Ishikawa (cell line): ENCODE measurements at regions not wholly inside any gene's neighbourhood (a gene's known extent, or its start where the extent isn't known, plus 50 kb on each side); places are given as distances from the start of the nearest gene placed in this dataset.

Experiments used
- CREB1 ChIP-seq: IDR thresholded peaks from 2 replicates; pipeline ENCODE4 v1.6.1; 2012; ENCODE audit warnings: low read depth
- MAX ChIP-seq: IDR thresholded peaks from 2 replicates; pipeline ENCODE4 v1.6.1; 2012

- no peak for TF ChIP-seq CREB1
- TF ChIP-seq MAX, result no peak
These were observed 860.8 kb upstream of the MAP3K7 start for GRCh38 chr6:91447530-91448254.
